ENCODE measurements at regions not wholly inside any gene's neighbourhood (a gene's known extent, or its start where the extent isn't known, plus 50 kb on each side); places are given as distances from the start of the nearest gene placed in this dataset.
"Not testable (repeated sequence)": the region's sequence is repeated elsewhere in the genome, so short reads cannot be mapped to it uniquely, and the experiment has no call there.

DNA sequence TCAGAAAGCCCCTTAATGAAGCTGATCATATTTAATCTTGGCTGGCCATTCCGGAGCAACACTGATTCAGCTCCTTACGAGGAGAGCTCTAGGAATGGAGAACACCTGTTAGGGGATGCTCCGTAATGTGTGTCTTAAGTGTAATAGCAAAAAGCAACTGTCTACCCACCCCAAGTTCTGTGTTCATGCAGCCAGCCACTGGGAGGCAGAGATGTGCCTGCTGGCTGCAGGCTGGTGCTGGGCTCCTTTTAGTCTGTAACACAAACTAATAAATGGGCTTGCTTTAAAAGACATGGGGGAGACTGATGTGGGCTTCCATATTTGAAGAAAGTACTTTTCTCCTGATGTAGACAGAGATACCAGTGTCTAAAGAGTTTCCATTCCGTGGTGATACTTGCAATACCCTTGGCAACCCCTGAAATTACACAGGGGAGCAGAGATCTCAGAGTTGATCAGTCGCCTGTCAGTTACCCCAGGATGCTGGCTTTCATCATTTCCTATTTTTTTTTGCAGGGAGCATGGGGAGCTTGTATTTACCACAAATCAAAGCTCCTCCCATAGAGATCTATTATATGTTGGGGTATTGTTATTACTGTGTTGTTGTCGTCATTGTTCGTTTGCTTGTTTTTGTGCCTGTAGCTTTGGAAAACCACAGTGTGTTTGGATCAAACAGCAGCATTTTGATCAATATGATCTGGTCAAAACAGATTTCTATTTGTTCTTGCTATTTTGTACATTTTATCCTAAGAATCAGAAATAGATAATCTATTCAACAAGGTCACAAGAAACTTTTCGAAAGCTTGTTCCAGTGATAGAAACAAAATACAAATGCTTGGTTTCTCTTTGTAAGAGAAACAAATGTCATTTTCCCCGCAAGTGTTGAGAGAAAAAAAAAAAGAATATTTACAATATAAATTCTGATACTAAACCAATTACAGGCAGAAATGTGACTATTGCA is 65.8 kb downstream of the MTX3 start:
- DNase-seq (ENCODE audit: low spot score): no peak

DNA sequence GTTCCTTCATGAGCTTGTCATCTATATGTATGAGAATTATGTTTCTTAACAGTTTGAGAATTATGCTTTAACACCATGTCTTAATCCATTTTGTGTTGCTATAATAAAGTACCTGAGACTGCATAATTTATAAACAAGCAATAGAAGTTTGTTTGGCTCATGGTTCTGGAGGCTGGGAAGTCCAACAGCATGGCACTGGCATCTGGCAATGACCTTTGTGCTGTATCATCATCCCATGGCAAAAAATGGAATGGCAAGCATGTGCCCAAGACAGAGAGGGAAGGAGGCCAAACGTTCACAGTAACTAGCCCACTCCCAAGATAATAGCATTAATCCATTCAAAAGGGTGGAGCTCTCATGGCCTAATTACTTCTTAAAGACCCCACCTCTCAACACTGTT is 67.6 kb downstream of the MTX3 start:
- no peak for DNase-seq (ENCODE audit: low spot score)

DNA sequence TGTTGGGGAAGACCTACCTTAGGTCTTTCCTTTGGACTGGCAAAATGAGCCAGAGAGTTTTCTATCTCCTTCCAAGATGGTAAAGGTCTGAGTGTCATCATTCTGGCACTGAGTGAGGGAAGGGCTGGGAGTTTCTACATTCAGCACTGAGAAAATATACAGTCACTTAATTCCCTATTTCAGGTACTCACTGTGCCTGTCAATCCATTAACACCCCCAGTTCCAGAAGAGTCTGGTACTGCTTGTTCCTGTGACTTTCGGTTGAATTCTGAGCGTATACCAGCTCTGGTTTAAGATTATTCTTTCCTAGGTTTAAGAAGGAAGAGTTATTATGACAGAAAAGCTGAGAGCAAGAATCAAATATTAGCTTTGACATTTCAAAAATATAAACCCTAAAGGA is 68.4 kb downstream of the MTX3 start:
- no peak for DNase-seq (ENCODE audit: low spot score)

DNA sequence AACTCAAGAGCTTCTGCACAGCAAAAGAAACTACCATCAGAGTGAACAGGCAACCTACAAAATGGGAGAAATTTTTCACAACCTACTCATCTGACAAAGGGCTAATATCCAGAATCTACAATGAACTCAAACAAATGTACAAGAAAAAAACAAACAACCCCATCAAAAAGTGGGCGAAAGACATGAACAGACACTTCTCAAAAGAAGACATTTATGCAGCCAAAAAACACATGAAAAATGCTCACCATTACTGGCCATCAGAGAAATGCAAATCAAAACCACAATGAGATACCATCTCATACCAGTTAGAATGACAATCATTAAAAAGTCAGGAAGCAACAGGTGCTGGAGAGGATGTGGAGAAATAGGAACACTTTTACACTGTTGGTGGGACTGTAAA is 83.6 kb downstream of the MTX3 start:
- DNase-seq (ENCODE audit: low spot score): not testable (repeated sequence)

DNA sequence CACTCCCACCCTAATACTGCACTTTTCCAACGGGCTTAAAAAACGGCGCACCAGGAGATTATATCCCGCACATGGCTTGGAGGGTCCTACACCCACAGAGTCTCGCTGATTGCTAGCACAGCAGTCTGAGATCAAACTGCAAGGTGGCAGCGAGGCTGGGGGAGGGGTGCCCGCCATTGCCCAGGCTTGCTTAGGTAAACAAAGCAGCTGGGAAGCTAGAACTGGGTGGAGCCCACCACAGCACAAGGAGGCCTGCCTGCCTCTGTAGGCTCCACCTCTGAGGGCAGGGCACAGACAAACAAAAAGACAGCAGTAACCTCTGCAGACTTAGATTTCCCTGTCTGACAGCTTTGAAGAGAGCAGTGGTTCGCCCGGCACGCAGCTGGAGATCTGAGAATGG is 88.5 kb downstream of the MTX3 start:
- not testable (repeated sequence) for DNase-seq (ENCODE audit: low spot score)

DNA sequence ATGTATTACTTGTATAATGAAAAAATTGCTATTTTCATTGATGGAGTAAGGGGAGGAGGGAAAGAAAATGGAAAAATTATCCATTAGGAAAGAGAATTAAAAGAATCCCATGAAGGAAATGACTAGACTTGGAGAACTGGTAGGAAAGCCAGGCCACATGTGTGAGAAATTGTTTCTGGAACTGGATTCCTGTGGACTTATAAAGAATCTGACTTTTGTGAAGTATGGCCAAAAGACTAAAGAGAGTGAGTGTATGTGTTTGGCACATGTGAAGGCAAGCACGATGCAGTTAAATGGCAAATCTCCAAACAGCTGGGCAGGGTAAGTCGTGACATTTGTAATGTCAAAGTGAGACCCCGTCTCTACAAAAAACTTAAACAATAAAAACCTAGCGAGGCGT is 89.4 kb downstream of the MTX3 start:
- no peak for DNase-seq (ENCODE audit: low spot score)

DNA sequence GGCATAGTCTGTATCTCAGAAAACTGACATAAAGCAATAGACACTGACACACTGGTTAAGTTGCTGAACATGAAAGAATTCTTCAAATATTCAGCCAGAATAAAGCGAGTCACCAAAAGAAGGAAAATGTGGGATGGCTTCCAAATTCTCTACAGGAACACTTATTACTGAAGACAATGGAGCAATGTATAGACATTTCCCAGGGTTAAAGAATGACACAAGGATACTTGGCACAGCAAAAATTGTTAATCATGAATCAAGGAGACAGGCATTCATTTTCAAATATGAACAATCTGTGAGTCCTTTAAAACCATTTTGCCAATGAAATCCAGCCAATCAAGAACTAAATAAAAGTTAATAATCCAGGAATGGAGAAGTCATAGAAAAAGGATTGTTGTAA is 92.5 kb downstream of the MTX3 start:
- no peak for DNase-seq (ENCODE audit: low spot score)

DNA sequence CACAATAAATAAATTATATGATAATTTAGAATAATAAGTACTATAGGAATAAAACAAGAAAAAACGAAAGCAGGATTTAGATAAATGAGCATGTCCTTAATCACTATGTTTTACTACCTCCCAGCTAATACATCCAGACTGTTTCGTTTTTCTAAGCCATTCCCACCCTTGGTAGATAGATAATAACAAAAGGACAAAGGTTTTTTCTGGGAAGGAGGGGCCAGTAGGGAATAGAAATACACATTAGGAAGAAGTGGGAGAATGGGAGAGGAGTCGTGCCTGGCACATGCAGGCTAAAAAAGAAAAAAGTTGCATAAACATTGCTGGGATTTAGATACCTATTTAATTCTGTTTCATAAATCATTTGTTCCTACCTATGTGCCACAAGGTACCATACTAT is 97.1 kb downstream of the MTX3 start:
- DNase-seq (ENCODE audit: low spot score): no peak

DNA sequence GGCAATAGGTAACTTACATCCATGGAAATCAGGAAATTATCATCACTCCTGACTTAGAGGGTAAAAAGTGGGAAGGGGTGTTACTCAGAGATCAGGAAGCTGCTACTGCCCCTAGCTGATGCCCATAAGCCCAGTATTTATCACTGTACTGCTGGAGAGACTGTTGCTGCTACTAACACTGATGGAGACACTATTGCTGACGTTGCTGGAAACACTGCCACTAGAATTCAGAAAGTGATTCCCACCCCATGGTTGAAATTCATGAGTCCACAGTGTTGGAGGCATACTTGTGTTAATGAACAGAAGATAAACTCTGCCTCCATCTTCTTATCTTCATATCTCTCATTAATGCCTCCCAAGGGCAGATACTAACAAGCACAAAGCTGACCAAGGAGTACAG is 97.6 kb downstream of the MTX3 start:
- no peak for DNase-seq (ENCODE audit: low spot score)

DNA sequence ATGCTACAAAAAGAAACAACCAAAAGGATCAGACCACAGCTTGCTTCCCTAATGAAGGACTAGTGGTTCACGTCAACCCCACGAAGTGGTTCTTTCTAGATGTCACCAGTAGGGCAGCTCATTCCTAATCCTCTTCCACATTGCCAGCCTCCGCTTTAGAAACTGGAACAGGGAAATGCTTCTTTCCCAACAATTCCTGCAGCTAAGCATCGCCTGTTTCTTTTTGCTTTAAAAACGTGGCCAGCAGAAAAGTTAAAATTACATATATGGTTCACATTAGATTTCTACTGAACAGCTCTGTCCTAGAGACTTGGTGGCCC is 100.2 kb downstream of the MTX3 start:
- no peak for DNase-seq (ENCODE audit: low spot score)

DNA sequence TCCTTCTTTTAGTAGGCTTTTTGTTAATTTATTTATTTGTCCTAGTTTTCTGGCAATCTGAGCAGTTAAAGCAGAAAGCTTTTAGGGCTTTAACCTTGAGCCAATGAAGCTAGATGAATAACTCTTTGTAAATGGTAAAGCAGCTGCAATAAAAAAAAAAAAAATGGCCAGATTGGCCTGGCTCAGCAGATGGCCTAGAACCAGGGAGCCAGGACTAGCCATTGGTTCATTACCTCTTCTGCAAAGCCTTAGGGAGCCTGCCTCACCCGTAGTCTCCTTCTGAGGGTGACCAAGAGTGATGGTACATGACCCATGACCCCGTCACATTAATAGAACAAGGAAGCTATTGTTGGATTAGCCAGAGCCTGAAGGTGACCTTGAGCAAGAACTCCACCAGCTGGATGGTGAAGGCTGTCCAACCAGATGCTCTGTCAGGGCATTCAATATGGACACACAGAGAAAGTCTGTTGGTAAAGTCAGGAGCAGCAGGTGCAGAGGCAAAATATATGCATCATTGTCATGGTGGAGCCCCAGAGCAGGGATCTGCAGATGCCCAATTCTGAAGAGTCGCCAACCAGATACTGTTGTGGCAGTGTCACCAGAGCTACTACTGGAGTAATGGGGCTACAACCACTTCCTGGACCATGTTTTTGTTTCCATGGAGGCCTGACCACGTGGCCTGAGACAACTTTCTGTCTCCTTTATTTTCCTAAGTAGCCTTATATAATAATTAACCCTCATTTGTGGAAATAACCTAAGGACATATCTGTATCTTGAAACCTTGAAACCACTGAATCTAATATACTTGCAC is 100.7 kb downstream of the MTX3 start:
- no peak for DNase-seq (ENCODE audit: low spot score)

DNA sequence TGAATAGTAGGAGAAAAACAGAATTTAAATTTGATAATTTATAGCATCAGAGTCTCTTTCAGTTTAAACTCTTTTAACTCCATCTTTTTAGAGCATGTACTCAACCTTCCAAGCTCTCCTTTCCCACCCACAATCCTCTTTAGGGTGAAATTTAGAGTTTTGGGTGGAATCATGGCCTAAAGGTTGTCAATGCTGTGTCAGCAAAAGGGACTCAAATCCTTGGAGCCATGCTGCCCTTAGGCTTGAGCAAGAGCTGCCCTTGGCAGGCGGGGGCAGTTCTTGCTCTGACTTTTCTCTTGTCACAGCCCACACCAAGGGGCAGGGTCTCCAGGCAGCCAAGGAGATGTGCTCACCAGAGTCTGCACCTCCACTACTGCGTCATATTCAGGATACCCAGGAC is 102.4 kb downstream of the MTX3 start:
- no peak for DNase-seq (ENCODE audit: low spot score)

DNA sequence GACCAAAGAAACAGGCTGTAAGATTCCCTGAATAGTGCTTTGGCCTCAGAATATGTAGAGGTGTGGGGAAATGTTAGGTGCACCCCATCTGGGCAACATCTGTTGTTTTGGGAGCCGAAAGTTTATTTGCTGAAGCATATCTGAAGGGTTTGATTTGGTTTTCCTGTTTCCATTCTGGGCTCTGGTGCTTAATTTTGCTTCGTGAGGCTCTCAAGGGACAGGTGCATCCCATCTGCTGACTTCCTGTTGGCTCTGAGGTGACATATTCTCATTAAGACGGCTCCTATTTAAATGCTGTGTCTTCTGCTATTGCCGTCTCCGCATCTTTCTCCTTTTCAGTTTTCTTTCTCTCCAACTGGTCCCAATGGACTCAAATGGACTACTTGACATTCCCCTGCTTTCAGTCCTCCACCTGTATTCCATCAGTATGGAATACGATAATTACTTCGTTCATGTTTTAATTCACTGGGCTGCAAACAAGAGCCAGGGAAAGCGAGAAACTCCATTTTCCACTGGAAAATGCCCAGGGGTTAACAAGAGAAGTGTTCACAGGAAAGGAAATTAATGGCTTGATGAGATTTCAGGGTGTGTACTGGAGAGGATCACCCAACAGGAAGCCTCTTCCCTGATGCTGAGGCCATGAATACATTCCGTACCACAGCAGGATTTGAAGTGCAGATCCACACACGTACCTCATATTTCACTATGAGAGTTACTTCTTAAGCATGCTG is 104.0 kb downstream of the MTX3 start:
- DNase-seq (ENCODE audit: low spot score): no peak

DNA sequence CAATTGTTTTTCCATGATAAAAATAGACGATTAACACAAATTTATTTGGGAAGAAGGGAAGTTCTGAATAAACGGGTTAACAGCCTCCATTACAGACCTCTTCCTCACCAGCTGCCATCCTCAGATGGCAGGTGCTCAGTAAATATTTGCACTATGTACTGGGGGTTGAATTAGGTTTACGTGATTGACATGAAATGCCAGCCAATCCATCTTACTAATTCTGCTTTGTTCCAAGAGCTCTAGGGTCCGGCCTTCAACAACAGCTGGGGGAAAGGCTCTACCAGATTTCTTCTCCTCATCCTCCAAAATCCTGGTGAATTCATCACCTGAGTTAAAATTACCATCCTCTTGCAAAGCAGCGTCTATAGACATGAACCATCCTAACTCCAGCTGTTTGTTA is 104.6 kb downstream of the MTX3 start:
- no peak for DNase-seq (ENCODE audit: low spot score)

DNA sequence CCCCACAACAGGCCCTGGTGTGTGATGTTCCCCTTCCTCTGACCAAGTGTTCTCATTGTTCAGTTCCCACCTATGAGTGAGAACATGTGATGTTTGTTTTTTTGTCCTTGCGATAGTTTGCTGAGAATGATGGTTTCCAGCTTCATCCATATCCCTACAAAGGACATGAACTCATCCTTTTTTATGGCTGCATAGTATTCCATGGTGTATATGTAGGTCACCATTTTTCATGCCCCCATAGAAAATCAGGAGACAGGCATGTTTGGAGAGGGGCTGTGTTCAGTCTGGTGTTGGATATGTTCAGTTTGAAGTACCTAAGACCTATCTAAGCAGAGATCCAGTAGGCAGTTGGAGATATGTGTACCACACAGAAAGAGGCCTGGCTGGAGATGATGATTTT is 111.2 kb downstream of the MTX3 start:
- DNase-seq (ENCODE audit: low spot score): not testable (repeated sequence)

DNA sequence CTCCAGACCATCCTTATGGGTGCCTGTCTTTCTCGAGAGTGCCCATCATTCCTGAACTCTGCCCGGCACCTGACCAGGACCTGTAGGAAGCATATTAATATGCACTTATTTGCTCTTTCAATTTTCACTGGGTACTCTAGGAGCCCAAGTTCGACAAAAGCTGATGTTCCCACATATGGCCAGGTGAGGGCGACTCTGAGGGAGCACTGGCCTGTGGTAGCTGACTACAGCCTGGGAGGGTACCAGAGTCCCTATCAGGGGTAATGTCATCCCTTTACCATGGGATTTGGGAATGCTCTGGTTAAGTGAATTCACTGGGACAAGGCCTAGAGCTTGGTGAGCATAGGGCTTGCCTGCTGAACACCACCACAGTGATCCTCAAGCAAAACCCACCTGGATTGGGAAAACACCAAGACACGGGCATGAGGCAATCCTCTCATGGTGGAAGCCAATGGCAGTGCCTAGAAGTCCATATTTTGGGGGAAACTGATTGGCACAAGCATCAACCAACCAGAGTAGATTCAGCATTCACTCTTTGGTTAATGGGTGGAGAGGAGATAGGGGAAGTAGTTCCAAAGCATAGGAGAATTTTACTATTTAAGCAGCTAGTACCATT is 112.2 kb downstream of the MTX3 start:
- DNase-seq (ENCODE audit: low spot score): peak; percentile 31

DNA sequence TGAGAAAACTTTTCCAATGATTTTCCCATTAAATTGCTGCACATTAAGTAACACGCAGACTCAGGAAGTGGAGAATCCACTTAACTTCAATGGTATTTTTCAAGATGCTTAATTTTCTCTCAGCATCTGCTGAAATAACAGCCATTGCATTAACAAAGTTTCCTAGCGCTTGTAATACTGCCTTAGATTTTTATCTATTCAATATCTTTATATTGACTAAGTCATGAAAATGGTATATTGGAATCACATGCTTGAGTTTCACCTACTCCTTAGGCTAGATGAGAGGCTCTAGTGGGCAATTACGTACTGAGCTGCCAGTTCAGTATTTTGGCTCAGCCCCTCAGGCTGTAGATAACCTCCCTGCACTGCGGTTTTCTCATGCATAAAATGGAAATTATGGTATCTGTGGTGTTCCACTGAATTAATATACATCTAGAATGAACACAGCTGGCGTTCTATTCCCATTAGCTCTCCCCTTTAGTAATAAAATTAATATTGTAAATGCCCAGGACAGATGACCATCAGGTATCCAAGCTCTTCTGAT is 112.9 kb downstream of the MTX3 start:
- DNase-seq (ENCODE audit: low spot score): no peak

DNA sequence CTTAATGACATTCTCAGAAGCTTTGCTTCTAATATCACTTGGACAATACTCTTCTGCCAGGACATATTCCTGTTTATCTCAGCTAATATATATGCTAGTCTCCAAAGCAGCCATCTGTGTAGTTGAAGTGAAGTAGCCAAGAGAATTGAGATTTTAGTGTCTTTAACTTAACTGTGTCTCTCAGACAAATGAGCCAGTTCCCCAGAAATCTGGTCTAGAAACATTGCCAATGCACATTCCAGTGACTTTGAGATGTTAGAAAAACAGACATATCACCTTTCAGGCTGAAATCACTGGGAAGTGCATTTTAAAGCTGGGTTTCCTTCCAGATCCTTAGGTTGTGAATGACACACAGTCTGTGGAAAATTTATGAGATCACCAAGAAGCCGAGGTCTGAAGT is 114.6 kb downstream of the MTX3 start:
- DNase-seq (ENCODE audit: low spot score): no peak

DNA sequence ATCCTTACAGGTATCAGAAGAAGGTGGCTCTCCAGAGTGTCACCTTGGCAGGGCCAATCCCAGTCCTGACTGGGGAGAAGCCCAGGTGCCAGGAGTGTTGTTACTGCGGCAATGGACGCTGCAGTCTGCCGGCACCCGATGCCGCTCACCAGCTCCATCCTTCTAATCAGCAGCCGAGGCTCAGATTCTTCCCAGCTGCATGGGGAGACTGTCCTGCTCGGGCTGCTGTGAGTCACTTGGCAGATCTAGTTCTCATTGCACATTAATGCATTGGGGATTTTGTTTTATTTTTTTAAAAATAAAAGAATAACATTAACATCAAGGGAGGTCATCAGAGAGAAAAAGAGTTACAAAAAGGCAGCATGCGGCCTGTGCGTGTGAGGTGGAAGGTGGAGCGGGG is 115.8 kb downstream of the MTX3 start:
- DNase-seq (ENCODE audit: low spot score): no peak

DNA sequence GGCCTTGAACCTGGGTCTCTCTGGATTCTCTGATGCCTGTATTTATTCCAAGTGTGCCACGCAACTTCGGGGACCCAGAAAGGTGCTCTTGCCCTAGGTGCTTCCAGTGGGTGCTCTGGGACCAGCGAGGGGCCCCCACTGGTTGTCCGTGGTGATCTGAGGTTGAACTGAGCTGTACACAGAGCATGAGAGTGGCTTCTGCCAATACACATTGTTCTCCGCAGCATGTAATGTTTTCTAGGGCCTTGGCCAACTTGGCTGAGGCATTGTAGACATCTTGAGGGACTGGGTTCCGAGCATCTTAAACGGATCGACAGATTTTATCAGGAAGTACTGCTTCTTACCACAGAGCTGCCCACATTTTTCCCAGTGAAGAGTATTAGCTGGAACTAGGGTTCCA is 117.9 kb downstream of the MTX3 start:
- DNase-seq (ENCODE audit: low spot score): no peak

DNA sequence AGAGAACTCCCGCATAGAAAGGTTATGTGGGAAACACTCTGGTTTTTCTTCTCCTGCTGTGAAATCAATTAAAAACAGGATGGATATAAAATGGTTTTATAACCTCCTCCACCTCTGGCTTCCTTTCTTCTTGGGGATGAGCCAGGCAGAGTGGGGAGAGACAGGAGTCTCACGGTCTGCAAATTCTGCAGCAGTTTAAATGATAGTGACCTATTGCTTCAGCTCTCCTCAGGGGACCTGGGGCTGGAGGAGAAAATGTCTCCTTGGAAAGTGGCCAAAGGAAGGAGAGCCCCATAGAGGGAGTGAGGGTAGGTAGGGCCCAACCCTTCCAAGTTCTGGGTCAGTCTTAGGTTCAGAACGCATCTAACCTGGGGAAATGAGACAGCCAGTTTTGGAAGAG is 118.8 kb downstream of the MTX3 start:
- DNase-seq (ENCODE audit: low spot score): no peak

All from HT-29 (cell line).